Thoracic aorta (tissue), 2 donors: ENCODE measurements at regions not wholly inside any gene's neighbourhood (a gene's known extent, or its start where the extent isn't known, plus 50 kb on each side); places are given as distances from the start of the nearest gene placed in this dataset.

Experiments used
- ATAC-seq: fragments of 150-250 bp; one replicate; pipeline ENCODE4 v1.8.0; 2017; ENCODE audit warnings: low read depth; ENCODE audit not compliant: insufficient number of reproducible peaks, low FRiP score
- DNase-seq: peaks from one replicate; pipeline ENCODE4 v3.0.0-alpha.2; 2020; ENCODE audit warnings: low spot score
- H3K27ac ChIP-seq, 2 donors: fragments of 200-600 bp; sonication (generic); 1 replicate in 1 of 2; 2 replicates in 1 of 2; pipeline ENCODE4 v1.5.1; 2016; ENCODE audit warnings: mild to moderate bottlenecking in 2 of 2, moderate library complexity in 2 of 2
- H3K27me3 ChIP-seq: fragments of 200-600 bp; sonication (generic); replicated peaks from 2 replicates; pipeline ENCODE4 v1.6.0; 2016; ENCODE audit warnings: mild to moderate bottlenecking; ENCODE audit not compliant: insufficient read depth
- H3K36me3 ChIP-seq: fragments of 200-600 bp; sonication (generic); one replicate; pipeline ENCODE4 v1.5.1; 2016
- H3K4me1 ChIP-seq, 2 donors: fragments of 200-600 bp; sonication (generic); 1 replicate in 1 of 2; 2 replicates in 1 of 2; pipeline versions ENCODE4 v1.5.1 to v1.6.0; 2016; ENCODE audit warnings: low read depth in 2 of 2, mild to moderate bottlenecking in 1 of 2; ENCODE audit not compliant: control insufficient read depth in 1 of 2
- H3K4me3 ChIP-seq: fragments of 200-600 bp; sonication (generic); 2 replicates; pipeline ENCODE4 v1.5.1; 2016; ENCODE audit warnings: mild to moderate bottlenecking
- H3K9me3 ChIP-seq: fragments of 200-600 bp; sonication (generic); 2 replicates; pipeline ENCODE4 v1.5.1; 2016
- TF ChIP-seq, protein P1 (sequence below): fragments of 200-600 bp; sonication (generic); IDR thresholded peaks from one replicate; pipeline ENCODE4 v1.5.1; 2019; ENCODE audit warnings: antibody characterized with exemption

DNA sequence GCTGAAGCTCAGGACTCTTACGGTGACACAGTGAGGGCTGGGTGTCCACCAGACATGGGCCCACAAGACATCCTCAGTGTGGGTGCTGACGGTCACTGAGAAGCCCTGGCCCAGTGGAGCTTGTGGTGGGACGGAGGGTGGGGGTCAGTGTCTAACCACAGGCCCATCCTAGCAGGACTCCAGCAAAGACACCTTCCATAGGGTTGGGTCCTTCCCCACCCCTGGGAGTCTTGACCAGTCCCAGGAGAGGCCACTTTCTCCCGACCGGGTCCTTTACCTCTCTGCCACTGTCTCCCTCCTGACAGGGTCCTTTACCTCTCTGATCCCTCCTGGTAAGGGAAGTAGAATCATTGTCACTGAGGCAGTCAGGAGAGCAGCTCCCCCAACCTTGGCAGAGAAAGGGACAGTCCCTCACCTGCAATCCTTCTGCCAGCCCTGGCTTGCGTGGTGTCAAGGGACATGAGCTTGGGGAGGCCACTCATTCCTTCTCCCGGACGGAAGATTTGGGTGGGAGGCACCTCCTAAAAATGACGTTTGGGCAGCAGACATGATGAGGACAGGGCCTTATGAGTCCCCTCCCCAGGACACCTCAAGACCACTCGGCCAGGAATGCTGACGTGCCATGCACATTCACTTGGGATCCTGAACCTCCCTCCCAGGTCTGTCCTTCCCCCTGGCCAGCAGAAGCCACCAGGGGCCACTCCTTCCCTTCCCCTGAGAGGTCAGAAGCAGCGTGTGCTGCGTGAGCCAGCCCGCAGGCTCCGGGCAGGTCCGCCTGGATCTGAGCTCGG is 91.5 kb upstream of the FGF3 start:
- no peak for DNase-seq
- TF ChIP-seq, protein P1, sequence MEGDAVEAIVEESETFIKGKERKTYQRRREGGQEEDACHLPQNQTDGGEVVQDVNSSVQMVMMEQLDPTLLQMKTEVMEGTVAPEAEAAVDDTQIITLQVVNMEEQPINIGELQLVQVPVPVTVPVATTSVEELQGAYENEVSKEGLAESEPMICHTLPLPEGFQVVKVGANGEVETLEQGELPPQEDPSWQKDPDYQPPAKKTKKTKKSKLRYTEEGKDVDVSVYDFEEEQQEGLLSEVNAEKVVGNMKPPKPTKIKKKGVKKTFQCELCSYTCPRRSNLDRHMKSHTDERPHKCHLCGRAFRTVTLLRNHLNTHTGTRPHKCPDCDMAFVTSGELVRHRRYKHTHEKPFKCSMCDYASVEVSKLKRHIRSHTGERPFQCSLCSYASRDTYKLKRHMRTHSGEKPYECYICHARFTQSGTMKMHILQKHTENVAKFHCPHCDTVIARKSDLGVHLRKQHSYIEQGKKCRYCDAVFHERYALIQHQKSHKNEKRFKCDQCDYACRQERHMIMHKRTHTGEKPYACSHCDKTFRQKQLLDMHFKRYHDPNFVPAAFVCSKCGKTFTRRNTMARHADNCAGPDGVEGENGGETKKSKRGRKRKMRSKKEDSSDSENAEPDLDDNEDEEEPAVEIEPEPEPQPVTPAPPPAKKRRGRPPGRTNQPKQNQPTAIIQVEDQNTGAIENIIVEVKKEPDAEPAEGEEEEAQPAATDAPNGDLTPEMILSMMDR: peak; percentile 9
- no peaks in the 10 kb centered on the region for H3K27me3 ChIP-seq

DNA sequence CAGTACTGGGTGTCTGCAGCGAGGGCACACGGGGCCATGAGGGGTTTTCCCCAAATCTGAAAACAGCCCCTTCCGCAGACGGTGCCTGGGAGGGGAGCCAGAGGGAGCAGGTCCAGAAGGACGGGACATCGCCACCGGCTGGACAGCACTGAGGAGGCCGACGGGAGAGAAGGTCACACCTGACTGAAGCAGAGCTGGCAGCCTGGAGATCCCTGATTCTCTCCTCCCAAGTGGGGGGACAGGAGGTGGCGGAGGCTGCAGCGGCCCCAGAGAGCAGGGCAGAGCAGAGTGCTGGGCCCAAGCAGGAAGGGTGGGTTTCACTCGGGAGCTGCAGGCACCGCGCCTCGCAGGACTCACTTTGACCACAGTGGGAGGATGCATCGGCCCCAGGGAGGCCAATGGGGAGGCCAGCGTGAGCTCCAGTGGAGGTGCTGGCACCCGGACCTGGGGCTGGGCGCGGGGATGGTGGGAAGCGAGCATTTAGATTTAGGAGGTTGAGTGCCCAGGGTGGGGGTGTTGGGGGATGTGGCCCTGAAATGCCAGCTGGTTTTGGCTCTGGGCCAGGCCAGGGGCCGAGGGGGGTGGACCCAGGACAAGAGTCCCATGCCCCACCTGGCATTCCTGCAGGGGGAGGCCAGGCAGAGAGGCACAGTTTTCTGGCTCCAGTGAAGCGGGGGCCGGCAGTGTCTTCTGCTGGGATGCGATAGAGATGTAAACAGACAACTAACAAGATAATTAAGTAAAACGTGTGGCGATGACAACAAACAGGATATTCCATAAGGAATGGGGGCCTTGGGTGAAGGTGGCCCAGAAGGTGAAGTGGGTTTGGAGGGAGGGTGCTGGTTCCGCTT is 92.3 kb upstream of the FGF3 start:
- ATAC-seq (no peak), DNase-seq (no peak)
- H3K36me3 ChIP-seq: no peaks in the 10 kb centered on the region
- peak overlapping the region; percentile 44 for H3K4me3 ChIP-seq
- TF ChIP-seq, protein P1: no peak
- no peaks in the 10 kb centered on the region for H3K27me3 ChIP-seq
- no peaks in the 10 kb centered on the region for H3K9me3 ChIP-seq
- H3K27ac ChIP-seq: no peak overlapping the region
- peaks cover 15 to 67% of the 10 kb centered on the region in 2 donors for H3K4me1 ChIP-seq

More for the DNA sequence above, 91.5 kb upstream of the FGF3 start:
- Histone ChIP-seq H3K27ac (no peak overlapping the region), H3K4me1 (peaks cover 9 to 59% of the 10 kb centered on the region in 2 donors), H3K9me3 (no peaks in the 10 kb centered on the region), H3K36me3 (no peaks in the 10 kb centered on the region), H3K4me3 (peak overlapping the region; percentile 44)
- no peak for ATAC-seq

DNA sequence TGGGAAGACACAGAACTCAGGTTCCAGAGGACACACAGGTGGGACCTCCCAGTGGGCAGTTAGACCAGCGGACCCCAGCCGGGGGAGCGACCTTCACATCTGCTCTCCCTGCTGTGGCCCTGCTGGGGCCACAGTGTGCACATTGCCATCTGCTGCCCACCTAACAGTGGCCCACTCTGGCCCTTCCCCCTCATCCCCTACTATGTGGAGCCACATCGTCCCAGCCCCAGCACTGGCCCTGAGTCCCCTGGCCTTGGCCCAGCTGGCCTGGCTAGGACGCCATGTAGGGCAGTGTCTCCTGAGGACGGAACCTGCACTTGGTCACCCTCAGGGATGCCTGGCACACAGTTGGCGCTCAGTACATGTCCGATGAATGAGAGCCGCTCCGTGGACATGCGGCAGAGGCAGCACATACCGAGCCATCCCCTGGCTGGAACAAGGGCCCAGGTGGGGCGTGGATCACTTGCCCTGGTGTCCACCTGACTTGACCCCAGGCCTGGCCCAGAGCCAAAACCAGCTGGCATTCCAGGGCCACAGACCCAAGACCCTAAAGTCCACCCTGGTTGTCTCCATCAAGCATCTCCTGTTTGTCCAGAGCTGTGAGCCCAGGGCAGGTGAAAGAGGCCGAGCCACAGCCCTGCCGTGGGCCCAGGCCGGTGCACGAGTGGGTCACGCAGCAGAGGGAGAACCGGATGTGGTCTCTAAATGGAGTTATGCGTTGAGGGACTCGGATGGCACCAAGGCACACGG is 93.1 kb upstream of the FGF3 start:
- Histone ChIP-seq H3K36me3 (no peaks in the 10 kb centered on the region), H3K9me3 (no peaks in the 10 kb centered on the region), H3K27me3 (no peaks in the 10 kb centered on the region), H3K27ac (peak overlapping the region in 1 of 2 donors; percentile 21), H3K4me1 (peaks cover 23 to 75% of the 10 kb centered on the region in 2 donors), H3K4me3 (no peak overlapping the region)
- TF ChIP-seq, protein P1: no peak
- ATAC-seq: no peak
- no peak for DNase-seq

DNA sequence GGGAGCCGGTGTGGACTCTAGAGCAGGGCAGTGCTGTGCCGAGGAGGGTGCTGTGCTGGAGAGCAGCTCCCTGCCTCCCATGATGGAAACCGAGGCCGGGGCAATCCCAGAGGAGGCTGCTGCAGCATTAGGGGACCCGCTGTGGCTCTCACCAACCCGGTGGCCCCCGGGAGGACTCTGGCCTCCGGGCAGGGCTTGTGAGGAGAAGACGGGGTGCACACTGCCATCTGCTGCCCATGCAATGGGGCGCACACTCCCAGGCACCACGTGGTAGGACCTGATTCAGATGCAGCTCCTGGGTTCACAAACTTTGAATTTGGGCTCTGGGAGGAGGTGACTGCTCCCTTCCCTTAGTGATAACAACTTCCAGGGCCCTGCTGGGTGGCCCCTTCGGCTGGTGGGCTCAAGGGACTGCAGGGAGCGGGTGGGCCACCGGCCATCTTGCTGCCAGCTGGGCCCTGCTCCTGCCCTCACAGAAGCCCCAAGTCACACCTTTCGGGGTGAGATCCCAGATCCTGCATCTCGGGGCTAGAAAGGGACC is 93.8 kb upstream of the FGF3 start:
- Histone ChIP-seq H3K27ac (peak overlapping the region; percentile 99 to 100), H3K4me3 (no peak overlapping the region), H3K36me3 (no peaks in the 10 kb centered on the region), H3K27me3 (no peaks in the 10 kb centered on the region), H3K9me3 (no peaks in the 10 kb centered on the region), H3K4me1 (peaks cover 23 to 82% of the 10 kb centered on the region in 2 donors)
- no peak for DNase-seq
- no peak for ATAC-seq
- TF ChIP-seq, protein P1: no peak
